ENCODE measurements at regions not wholly inside any gene's neighbourhood (a gene's known extent, or its start where the extent isn't known, plus 50 kb on each side); places are given as distances from the start of the nearest gene placed in this dataset.

DNA sequence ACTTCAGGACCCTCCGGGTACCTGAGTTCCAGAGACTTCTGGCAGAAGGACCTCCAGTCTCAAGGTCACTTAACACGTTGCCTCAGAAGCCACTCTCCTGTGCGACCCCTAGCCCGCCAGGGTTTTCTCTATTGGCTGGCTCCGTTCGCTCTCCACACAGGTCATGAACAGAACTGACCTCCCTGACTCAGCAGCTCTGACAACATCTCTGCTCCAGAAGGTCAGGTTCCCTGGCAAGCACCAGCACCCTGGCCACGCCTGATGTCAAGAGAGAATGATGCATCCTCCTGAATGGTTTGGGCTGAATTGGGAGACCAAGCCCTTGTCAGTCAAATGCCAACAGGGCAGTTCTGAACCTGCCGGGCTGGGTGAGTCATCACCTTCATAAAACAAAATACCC, 84.3 kb upstream of the TMEM45B start:
- no peak for FAIRE-seq

More for the DNA sequence above, 84.3 kb upstream of the TMEM45B start:
- no TSS peak for BruUV-seq (replicated peaks)
- Histone ChIP-seq H3K27me3 (ENCODE audit: control insufficient read depth in 2 of 2, insufficient read depth in 2 of 2, low read length in 2 of 2) (no peaks in the 10 kb centered on the region), H3K27ac (ENCODE audit: insufficient read depth, low read depth, low read length) (no peak overlapping the region), H3K4me3 (replicated peaks in 1 of 3; ENCODE audit: insufficient read depth in 1 of 3, low read depth in 1 of 3, low read length in 3 of 3) (no peak overlapping the region), H3K9me3 (replicated peaks; ENCODE audit: control insufficient read depth, insufficient read depth, low read length) (no peaks in the 10 kb centered on the region), H3K9me1 (replicated peaks; ENCODE audit: control insufficient read depth, extremely low read depth, insufficient read depth, low read length) (no peaks in the 10 kb centered on the region), H3K36me3 (ENCODE audit: control insufficient read depth in 2 of 2, extremely low read depth in 1 of 2, insufficient read depth in 2 of 2, low read length in 2 of 2) (no peaks in the 10 kb centered on the region), H3K4me1 (ENCODE audit: control insufficient read depth, extremely low read depth, insufficient read depth, low read length) (no peaks in the 10 kb centered on the region), H3K9ac (replicated peaks; ENCODE audit: extremely low read depth, insufficient read depth, low read length) (no peak overlapping the region), H3K79me2 (ENCODE audit: control insufficient read depth, insufficient read depth, low read length) (no peaks in the 10 kb centered on the region), H4K20me1 (replicated peaks; ENCODE audit: control insufficient read depth, extremely low read depth, insufficient read depth, low read length) (no peaks in the 10 kb centered on the region), H3K4me2 (ENCODE audit: insufficient read depth, low read length) (no peak overlapping the region), H2AFZ (ENCODE audit: low read depth, low read length) (no peak overlapping the region)
- POLR2A ChIA-PET: no interaction called here
- no peak for DNase-seq (ENCODE audit: low read depth, low spot score)
- dilution Hi-C loops (cut with MboI; ENCODE audit: extremely low pct_ligation_motif_present, low sequenced_read_pairs) (no loop called here), intact Hi-C loops (cut with micrococcal nuclease) (no loop called here)
- CTCF ChIA-PET: no interaction called here
- TF ChIP-seq FOS (IDR thresholded peaks at IDR 0.05; ENCODE audit: borderline replicate concordance, insufficient read depth, low read length) (no peak), MYC (IDR thresholded peaks at IDR 0.05; ENCODE audit: low read depth, low read length) (no peak), JUN (IDR thresholded peaks at IDR 0.05; ENCODE audit: borderline replicate concordance, insufficient read depth, insufficient read length, low read depth) (no peak), EZH2 (IDR thresholded peaks at IDR 0.05; ENCODE audit: borderline replicate concordance, low read depth, low read length, severe bottlenecking) (no peak), GATA2 (IDR thresholded peaks at IDR 0.05; ENCODE audit: insufficient read depth, insufficient read length, low read depth, low read length) (no peak), POLR2AphosphoS5 (IDR thresholded peaks at IDR 0.05; ENCODE audit: insufficient read depth, low read depth, low read length) (no peak), POLR2A (IDR thresholded peaks at IDR 0.05; ENCODE audit: low read depth, low read length) (no peak)
- TF ChIP-seq, protein P1, sequence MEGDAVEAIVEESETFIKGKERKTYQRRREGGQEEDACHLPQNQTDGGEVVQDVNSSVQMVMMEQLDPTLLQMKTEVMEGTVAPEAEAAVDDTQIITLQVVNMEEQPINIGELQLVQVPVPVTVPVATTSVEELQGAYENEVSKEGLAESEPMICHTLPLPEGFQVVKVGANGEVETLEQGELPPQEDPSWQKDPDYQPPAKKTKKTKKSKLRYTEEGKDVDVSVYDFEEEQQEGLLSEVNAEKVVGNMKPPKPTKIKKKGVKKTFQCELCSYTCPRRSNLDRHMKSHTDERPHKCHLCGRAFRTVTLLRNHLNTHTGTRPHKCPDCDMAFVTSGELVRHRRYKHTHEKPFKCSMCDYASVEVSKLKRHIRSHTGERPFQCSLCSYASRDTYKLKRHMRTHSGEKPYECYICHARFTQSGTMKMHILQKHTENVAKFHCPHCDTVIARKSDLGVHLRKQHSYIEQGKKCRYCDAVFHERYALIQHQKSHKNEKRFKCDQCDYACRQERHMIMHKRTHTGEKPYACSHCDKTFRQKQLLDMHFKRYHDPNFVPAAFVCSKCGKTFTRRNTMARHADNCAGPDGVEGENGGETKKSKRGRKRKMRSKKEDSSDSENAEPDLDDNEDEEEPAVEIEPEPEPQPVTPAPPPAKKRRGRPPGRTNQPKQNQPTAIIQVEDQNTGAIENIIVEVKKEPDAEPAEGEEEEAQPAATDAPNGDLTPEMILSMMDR (IDR thresholded peaks at IDR 0.05; ENCODE audit: extremely low read depth in 1 of 2, insufficient read depth in 1 of 2, low read depth in 1 of 2, low read length in 2 of 2): no peak
- TF ChIP-seq, protein P2, sequence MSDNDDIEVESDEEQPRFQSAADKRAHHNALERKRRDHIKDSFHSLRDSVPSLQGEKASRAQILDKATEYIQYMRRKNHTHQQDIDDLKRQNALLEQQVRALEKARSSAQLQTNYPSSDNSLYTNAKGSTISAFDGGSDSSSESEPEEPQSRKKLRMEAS (IDR thresholded peaks at IDR 0.05; ENCODE audit: insufficient read depth, insufficient read length): no peak

Measured in endothelial cell of umbilical vein (primary cell).